AG09309 (cell line): ENCODE measurements at regions not wholly inside any gene's neighbourhood (a gene's known extent, or its start where the extent isn't known, plus 50 kb on each side); places are given as distances from the start of the nearest gene placed in this dataset.

Experiments
- DNase-seq: peaks from one replicate; pipeline ENCODE4 v3.0.0-alpha.2; 2010; ENCODE audit warnings: low read depth
- H3K4me3 ChIP-seq: 2 replicates; pipeline ENCODE4 v1.5.1; 2011; ENCODE audit warnings: mild to moderate bottlenecking, low read depth, low read length, moderate library complexity; ENCODE audit not compliant: control insufficient read depth
- TF ChIP-seq, protein P1 (sequence below): IDR thresholded peaks from 2 replicates; pipeline ENCODE4 v1.5.1; 2011; ENCODE audit warnings: mild to moderate bottlenecking, low read depth, low read length, inconsistent platforms; ENCODE audit not compliant: insufficient read depth, control insufficient read depth; ENCODE audit errors: missing control alignments

GRCh38 chr10:57221674-57222073 is 860.6 kb upstream of the ZWINT start:
- H3K4me3 ChIP-seq, result no peak overlapping the region
- no peak for DNase-seq
- TF ChIP-seq, protein P1, sequence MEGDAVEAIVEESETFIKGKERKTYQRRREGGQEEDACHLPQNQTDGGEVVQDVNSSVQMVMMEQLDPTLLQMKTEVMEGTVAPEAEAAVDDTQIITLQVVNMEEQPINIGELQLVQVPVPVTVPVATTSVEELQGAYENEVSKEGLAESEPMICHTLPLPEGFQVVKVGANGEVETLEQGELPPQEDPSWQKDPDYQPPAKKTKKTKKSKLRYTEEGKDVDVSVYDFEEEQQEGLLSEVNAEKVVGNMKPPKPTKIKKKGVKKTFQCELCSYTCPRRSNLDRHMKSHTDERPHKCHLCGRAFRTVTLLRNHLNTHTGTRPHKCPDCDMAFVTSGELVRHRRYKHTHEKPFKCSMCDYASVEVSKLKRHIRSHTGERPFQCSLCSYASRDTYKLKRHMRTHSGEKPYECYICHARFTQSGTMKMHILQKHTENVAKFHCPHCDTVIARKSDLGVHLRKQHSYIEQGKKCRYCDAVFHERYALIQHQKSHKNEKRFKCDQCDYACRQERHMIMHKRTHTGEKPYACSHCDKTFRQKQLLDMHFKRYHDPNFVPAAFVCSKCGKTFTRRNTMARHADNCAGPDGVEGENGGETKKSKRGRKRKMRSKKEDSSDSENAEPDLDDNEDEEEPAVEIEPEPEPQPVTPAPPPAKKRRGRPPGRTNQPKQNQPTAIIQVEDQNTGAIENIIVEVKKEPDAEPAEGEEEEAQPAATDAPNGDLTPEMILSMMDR, result no peak

- no peak for DNase-seq
- no peak overlapping the region for H3K4me3 ChIP-seq
- TF ChIP-seq, protein P1, result no peak
These were observed 857.3 kb upstream of the ZWINT start for GRCh38 chr10:57218382-57218781.

- DNase-seq, result no peak
- H3K4me3 ChIP-seq, result no peak overlapping the region
- TF ChIP-seq, protein P1, result no peak
These were observed 841.3 kb upstream of the ZWINT start for GRCh38 chr10:57202356-57202755.

DNA sequence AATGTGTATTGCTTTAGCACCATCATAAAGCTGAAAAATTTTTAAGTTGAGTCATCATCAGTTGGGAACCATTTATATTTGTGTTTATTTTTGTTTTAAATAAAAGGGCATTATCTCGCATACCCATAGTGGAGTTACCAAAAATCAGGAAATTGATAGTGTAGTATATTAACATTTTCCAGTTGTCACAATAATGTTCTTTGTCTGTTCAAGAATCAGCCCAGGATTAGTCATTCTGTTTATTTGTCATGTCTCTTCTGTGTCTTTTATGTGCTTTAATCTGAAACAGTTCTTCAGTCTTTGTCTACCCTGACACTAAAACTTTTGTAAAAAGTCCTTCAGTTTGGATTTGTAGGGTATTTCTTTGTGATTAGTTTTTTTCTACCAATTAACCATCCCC is 827.8 kb upstream of the ZWINT start:
- no peak for DNase-seq
- no peak overlapping the region for H3K4me3 ChIP-seq
- TF ChIP-seq, protein P1, result no peak

DNA sequence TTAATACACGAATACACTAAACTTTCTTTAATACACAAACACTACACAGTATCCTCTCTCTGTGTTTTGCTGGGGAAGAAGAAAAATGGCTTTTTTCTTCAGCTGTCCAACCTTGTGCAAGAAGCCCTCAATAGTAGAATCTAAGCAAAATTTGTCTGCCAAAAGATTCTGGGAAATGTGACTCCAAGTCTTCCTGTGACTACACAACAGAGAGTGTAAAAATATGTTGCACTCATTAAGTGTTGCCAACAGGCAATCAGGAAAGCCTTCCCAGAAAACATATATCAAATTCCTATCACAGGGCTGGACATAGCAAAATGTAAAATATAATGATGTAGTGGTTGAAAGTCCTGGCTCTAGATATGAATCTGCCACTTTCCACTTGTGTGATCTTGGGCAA is 825.1 kb upstream of the ZWINT start:
- TF ChIP-seq, protein P1, result no peak
- no peak overlapping the region for H3K4me3 ChIP-seq
- DNase-seq, result no peak

GRCh38 chr10:57169597-57169996 is 808.5 kb upstream of the ZWINT start:
- TF ChIP-seq, protein P1, result no peak
- no peak overlapping the region for H3K4me3 ChIP-seq
- DNase-seq, result no peak
